GM12872 (cell line): ENCODE measurements at regions not wholly inside any gene's neighbourhood (a gene's known extent, or its start where the extent isn't known, plus 50 kb on each side); places are given as distances from the start of the nearest gene placed in this dataset.

ENCODE experiments used
- CTCF ChIP-seq: IDR thresholded peaks from 3 replicates; pipeline ENCODE4 v1.5.1; 2011; ENCODE audit warnings: low read depth, mild to moderate bottlenecking, low read length, moderate library complexity; ENCODE audit not compliant: insufficient read depth

GRCh38 chr10:32110790-32111189 is 54.6 kb upstream of the KIF5B start:
- no peak for TF ChIP-seq CTCF

GRCh38 chr10:32109603-32110002 is 53.4 kb upstream of the KIF5B start:
- no peak for TF ChIP-seq CTCF
